OCI-LY3 (cell line): ENCODE measurements at regions not wholly inside any gene's neighbourhood (a gene's known extent, or its start where the extent isn't known, plus 50 kb on each side); places are given as distances from the start of the nearest gene placed in this dataset.

ENCODE experiments used
- H2AFZ ChIP-seq: fragments of 200-600, 300-600 bp; shearing (Covaris generic); 2 replicates; pipeline ENCODE4 v1.6.0; 2014; ENCODE audit warnings: antibody characterized with exemption, low read depth, low read length
- H3K27ac ChIP-seq: fragments of 200-600, 300-600 bp; sonication (generic); 2 replicates; pipeline ENCODE4 v1.5.1; 2014; ENCODE audit warnings: mild to moderate bottlenecking, low read length, moderate library complexity, mixed read lengths
- H3K27me3 ChIP-seq: fragments of 200-600, 300-600 bp; sonication (generic); 2 replicates; pipeline ENCODE4 v1.6.1; 2014; ENCODE audit warnings: low read depth, low read length, mixed read lengths
- H3K36me3 ChIP-seq: fragments of 200-600, 300-600 bp; sonication (generic); replicated peaks from 2 replicates; pipeline ENCODE3; 2014; ENCODE audit warnings: low read depth, low read length, mixed read lengths
- H3K4me1 ChIP-seq: fragments of 300-600, 200-600 bp; sonication (generic); 2 replicates; pipeline ENCODE4 v1.6.1; 2014; ENCODE audit warnings: low read length, mixed read lengths
- H3K4me2 ChIP-seq: fragments of 200-600, 300-600 bp; sonication (generic); 2 replicates; pipeline ENCODE4 v1.6.1; 2014; ENCODE audit warnings: low read length, mixed read lengths
- H3K4me3 ChIP-seq: fragments of 300-600, 200-600 bp; sonication (generic); 2 replicates; pipeline ENCODE4 v1.5.1; 2014; ENCODE audit warnings: antibody characterized with exemption, mild to moderate bottlenecking, low read length, moderate library complexity
- H3K79me2 ChIP-seq: fragments of 300-600, 200-600 bp; shearing (Covaris generic); 2 replicates; pipeline ENCODE4 v1.6.1; 2014; ENCODE audit warnings: mild to moderate bottlenecking, low read length, mixed read lengths
- H3K9ac ChIP-seq: fragments of 300-600, 200-600 bp; shearing (Covaris generic); 2 replicates; pipeline ENCODE4 v1.6.0; 2014; ENCODE audit warnings: mild to moderate bottlenecking, low read length, moderate library complexity
- H3K9me3 ChIP-seq: fragments of 200-600, 300-600 bp; shearing (Covaris generic); 2 replicates; pipeline ENCODE4 v1.6.1; 2014; ENCODE audit warnings: low read length, mixed read lengths; ENCODE audit not compliant: insufficient read depth
- H4K20me1 ChIP-seq: fragments of 200-600, 300-600 bp; sonication (generic); 2 replicates; pipeline ENCODE4 v1.6.1; 2016; ENCODE audit warnings: low read length, mixed read lengths; ENCODE audit not compliant: insufficient read depth
- EZH2phosphoT487 ChIP-seq: fragments of 200-600 bp; shearing (Covaris generic); IDR thresholded peaks from 2 replicates; pipeline ENCODE4 v1.6.1; 2018; ENCODE audit warnings: antibody characterized with exemption, mixed run types, low read depth
- TF ChIP-seq, protein P1 (sequence below): fragments of 200-600, 300-600 bp; sonication (generic); IDR thresholded peaks from 2 replicates; pipeline ENCODE4 v1.5.1; 2014; ENCODE audit warnings: antibody characterized with exemption, low read length, low read depth

- Histone ChIP-seq H3K27ac (no peak overlapping the region), H3K4me1 (no peaks in the 10 kb centered on the region), H3K9ac (no peak overlapping the region), H3K27me3 (no peaks in the 10 kb centered on the region), H2AFZ (no peak overlapping the region), H3K79me2 (no peaks in the 10 kb centered on the region), H3K4me3 (no peak overlapping the region), H3K9me3 (no peaks in the 10 kb centered on the region), H3K4me2 (no peak overlapping the region), H3K36me3 (no peaks in the 10 kb centered on the region), H4K20me1 (no peaks in the 10 kb centered on the region)
- TF ChIP-seq EZH2phosphoT487 = no peak
- TF ChIP-seq, protein P1, sequence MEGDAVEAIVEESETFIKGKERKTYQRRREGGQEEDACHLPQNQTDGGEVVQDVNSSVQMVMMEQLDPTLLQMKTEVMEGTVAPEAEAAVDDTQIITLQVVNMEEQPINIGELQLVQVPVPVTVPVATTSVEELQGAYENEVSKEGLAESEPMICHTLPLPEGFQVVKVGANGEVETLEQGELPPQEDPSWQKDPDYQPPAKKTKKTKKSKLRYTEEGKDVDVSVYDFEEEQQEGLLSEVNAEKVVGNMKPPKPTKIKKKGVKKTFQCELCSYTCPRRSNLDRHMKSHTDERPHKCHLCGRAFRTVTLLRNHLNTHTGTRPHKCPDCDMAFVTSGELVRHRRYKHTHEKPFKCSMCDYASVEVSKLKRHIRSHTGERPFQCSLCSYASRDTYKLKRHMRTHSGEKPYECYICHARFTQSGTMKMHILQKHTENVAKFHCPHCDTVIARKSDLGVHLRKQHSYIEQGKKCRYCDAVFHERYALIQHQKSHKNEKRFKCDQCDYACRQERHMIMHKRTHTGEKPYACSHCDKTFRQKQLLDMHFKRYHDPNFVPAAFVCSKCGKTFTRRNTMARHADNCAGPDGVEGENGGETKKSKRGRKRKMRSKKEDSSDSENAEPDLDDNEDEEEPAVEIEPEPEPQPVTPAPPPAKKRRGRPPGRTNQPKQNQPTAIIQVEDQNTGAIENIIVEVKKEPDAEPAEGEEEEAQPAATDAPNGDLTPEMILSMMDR = no peak
Measured at GRCh38 chr21:28804089-28804670, 188.5 kb downstream of the LTN1 start.

DNA sequence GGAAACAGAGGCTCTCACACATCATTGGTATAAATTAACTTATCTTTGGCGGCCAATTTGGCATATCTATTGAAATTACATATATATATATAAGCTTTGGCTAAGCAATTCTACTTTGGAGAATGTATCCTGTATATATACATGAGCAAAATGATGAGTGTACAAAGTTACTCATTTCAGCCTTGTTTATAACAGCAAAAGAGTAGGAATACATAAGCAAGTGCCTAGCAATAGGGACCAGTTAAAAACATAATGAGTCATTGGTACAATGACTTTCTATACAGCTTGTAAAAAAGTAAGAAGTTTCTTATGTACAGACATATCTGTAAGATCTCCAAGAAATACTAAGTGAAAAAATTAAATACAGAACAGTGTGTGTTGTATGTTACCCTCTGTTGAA, 190.8 kb downstream of the LTN1 start:
- no peak overlapping the region for H2AFZ ChIP-seq
- no peaks in the 10 kb centered on the region for H3K4me1 ChIP-seq
- no peak overlapping the region for H3K27ac ChIP-seq
- H3K9ac ChIP-seq = no peak overlapping the region
- no peaks in the 10 kb centered on the region for H3K36me3 ChIP-seq
- H3K9me3 ChIP-seq = no peaks in the 10 kb centered on the region
- H3K4me3 ChIP-seq = no peak overlapping the region
- TF ChIP-seq, protein P1 = no peak
- no peak for TF ChIP-seq EZH2phosphoT487
- H3K79me2 ChIP-seq = no peaks in the 10 kb centered on the region
- no peak overlapping the region for H3K4me2 ChIP-seq
- H4K20me1 ChIP-seq = no peaks in the 10 kb centered on the region
- no peaks in the 10 kb centered on the region for H3K27me3 ChIP-seq

DNA sequence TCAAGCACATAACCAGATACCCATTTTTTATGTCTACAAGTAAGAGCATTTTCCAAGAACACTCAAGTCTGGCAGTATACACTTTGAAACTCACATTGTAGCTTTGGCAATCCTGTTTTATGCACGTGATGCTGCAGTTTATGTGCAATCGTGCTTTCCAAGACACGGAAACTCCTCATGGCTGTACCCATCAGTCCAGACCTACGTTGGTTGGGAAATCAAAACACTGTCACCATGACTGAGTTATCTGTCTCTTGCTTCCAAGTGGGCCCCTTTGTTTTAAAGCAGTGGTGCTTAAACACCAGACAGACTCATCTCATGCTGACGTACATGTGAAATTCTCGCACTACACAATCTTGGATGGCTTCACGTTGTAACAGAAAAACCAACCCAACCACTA, 192.8 kb downstream of the LTN1 start:
- no peaks in the 10 kb centered on the region for H3K9me3 ChIP-seq
- no peaks in the 10 kb centered on the region for H3K27me3 ChIP-seq
- no peaks in the 10 kb centered on the region for H4K20me1 ChIP-seq
- no peak overlapping the region for H3K27ac ChIP-seq
- no peak overlapping the region for H2AFZ ChIP-seq
- H3K4me1 ChIP-seq = no peaks in the 10 kb centered on the region
- TF ChIP-seq, protein P1 = no peak
- no peak for TF ChIP-seq EZH2phosphoT487
- H3K4me2 ChIP-seq = no peak overlapping the region
- H3K79me2 ChIP-seq = no peaks in the 10 kb centered on the region
- no peak overlapping the region for H3K9ac ChIP-seq
- H3K36me3 ChIP-seq = no peaks in the 10 kb centered on the region
- no peak overlapping the region for H3K4me3 ChIP-seq

DNA sequence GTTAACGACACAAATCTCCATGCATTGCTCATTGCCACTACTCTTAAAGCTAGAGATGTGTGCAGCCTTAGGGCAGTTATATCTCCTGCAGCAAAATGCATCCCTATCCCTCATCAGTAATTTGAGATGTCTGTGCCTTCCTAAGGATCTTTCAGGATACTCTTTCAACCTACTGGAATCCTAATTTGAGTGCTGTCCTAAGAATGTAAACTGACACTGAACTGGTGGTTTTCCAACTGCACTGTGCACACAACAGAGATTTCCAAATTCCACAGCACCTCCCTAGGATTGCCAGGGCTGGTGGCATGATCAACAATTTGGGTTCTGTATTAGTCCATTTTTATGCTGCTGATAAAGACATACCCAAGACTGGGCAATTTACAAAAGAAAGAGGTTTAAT, 193.9 kb downstream of the LTN1 start:
- H3K79me2 ChIP-seq = no peaks in the 10 kb centered on the region
- H3K4me2 ChIP-seq = no peak overlapping the region
- H3K27ac ChIP-seq = no peak overlapping the region
- H3K9ac ChIP-seq = no peak overlapping the region
- no peaks in the 10 kb centered on the region for H3K36me3 ChIP-seq
- no peaks in the 10 kb centered on the region for H3K27me3 ChIP-seq
- no peak overlapping the region for H2AFZ ChIP-seq
- H3K4me3 ChIP-seq = no peak overlapping the region
- no peaks in the 10 kb centered on the region for H3K4me1 ChIP-seq
- no peak for TF ChIP-seq EZH2phosphoT487
- TF ChIP-seq, protein P1 = no peak
- no peaks in the 10 kb centered on the region for H4K20me1 ChIP-seq
- no peaks in the 10 kb centered on the region for H3K9me3 ChIP-seq
